ENCODE measurements at regions not wholly inside any gene's neighbourhood (a gene's known extent, or its start where the extent isn't known, plus 50 kb on each side); places are given as distances from the start of the nearest gene placed in this dataset.
A peak's percentile ranks its signal among the peaks of the same experiment; 100 is the strongest.

GRCh38 chr10:43715334-43715733 is 66.7 kb upstream of the ZNF32 start:
- no peak for DNase-seq
- H3K4me3 ChIP-seq, result no peak overlapping the region
- H3K27ac ChIP-seq, result no peak overlapping the region
- no peaks in the 10 kb centered on the region for H3K27me3 ChIP-seq
- ATAC-seq (ENCODE audit: low FRiP score in 2 of 2), result no peak
- TF ChIP-seq POLR2AphosphoS5 (IDR thresholded peaks at IDR 0.05) (no peak), POLR2A (IDR thresholded peaks at IDR 0.05) (no peak), EP300 (IDR thresholded peaks at IDR 0.05) (no peak), CTCF (IDR thresholded peaks at IDR 0.05) (no peak)
- H3K36me3 ChIP-seq, result no peaks in the 10 kb centered on the region
- no peaks in the 10 kb centered on the region for H3K4me1 ChIP-seq
- 78 to 97% methylated on average over 3 of the region's 3 CpGs for WGBS, 2 donors
- H3K9me3 ChIP-seq, result no peaks in the 10 kb centered on the region

GRCh38 chr10:43712821-43713584 is 64.3 kb upstream of the ZNF32 start:
- TF ChIP-seq POLR2A (IDR thresholded peaks at IDR 0.05), result no peak
- TF ChIP-seq POLR2AphosphoS5 (IDR thresholded peaks at IDR 0.05), result no peak
- no peak for TF ChIP-seq CTCF (IDR thresholded peaks at IDR 0.05)
- WGBS, 2 donors, result 91 to 94% methylated on average over 10 of the region's 10 CpGs
- Histone ChIP-seq H3K9me3 (no peaks in the 10 kb centered on the region), H3K36me3 (no peaks in the 10 kb centered on the region), H3K4me1 (peaks cover 0 to 6% (median 0%) of the 10 kb centered on the region in 4 donors), H3K4me3 (no peak overlapping the region), H3K27ac (no peak overlapping the region), H3K27me3 (no peaks in the 10 kb centered on the region)
- DNase-seq (no peak), ATAC-seq (ENCODE audit: low FRiP score in 2 of 2) (peak in 1 of 2 donors; percentile 51)

GRCh38 chr10:43710772-43711471 is 62.2 kb upstream of the ZNF32 start:
- H3K4me1 ChIP-seq, result peaks cover 0 to 7% (median 2%) of the 10 kb centered on the region in 4 donors
- TF ChIP-seq POLR2A (IDR thresholded peaks at IDR 0.05) (no peak), POLR2AphosphoS5 (IDR thresholded peaks at IDR 0.05) (no peak), EP300 (IDR thresholded peaks at IDR 0.05) (no peak), CTCF (IDR thresholded peaks at IDR 0.05) (no peak)
- no peak overlapping the region for H3K27ac ChIP-seq
- no peaks in the 10 kb centered on the region for H3K36me3 ChIP-seq
- WGBS, 2 donors, result 89 to 93% methylated on average over 7 of the region's 7 CpGs
- DNase-seq (no peak), ATAC-seq (ENCODE audit: low FRiP score in 2 of 2) (no peak)
- no peaks in the 10 kb centered on the region for H3K27me3 ChIP-seq
- H3K9me3 ChIP-seq, result no peaks in the 10 kb centered on the region
- H3K4me3 ChIP-seq, result no peak overlapping the region

GRCh38 chr10:43708262-43708661 is 59.6 kb upstream of the ZNF32 start:
- Histone ChIP-seq H3K27me3 (no peaks in the 10 kb centered on the region), H3K4me3 (no peak overlapping the region), H3K27ac (peak overlapping the region; percentile 13 to 76 (median 36)), H3K36me3 (no peaks in the 10 kb centered on the region), H3K4me1 (peaks cover 0 to 7% (median 2%) of the 10 kb centered on the region in 4 donors), H3K9me3 (no peaks in the 10 kb centered on the region)
- whole genome bisulfite sequencing, 2 donors, result 13 to 43% methylated on average over 3 of the region's 3 CpGs
- no peak for DNase-seq
- no peak for ATAC-seq (ENCODE audit: low FRiP score in 2 of 2)
- no peak for TF ChIP-seq CTCF (IDR thresholded peaks at IDR 0.05)
